D721Med (cell line): ENCODE measurements at regions not wholly inside any gene's neighbourhood (a gene's known extent, or its start where the extent isn't known, plus 50 kb on each side); places are given as distances from the start of the nearest gene placed in this dataset.

ENCODE experiments used
- DNase-seq: peaks from one replicate; pipeline ENCODE4 v3.0.0; 2011; ENCODE audit warnings: low spot score; ENCODE audit not compliant: insufficient read length
- FAIRE-seq: peaks from 2 replicates; lab custom pipeline; 2011; peaks lifted over from hg19 to GRCh38; lab: Jason Lieb, UNC
- TF ChIP-seq, protein P1 (sequence below): IDR thresholded peaks from 2 replicates; pipeline ENCODE4 v1.5.1; 2012; ENCODE audit warnings: mild to moderate bottlenecking, control low read depth; ENCODE audit not compliant: insufficient read depth; ENCODE audit errors: missing control alignments

DNA sequence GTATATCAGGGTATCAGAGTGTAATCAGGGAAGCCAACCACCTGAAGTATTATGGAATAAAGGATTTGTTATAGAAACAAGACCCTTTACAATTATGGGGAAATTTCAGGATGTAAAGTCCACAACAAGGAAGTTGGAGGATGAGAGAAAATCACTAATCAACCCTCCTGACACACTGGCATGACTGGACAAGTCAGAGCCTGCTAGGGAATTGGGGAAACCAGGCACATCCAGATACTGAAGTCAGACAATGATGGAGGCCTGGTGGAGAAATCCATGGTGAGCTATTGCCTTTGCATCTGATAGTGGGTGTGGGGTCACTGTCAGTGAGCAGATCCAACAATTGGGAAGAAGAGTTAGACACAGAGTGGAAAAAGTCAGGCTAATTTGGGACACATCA is 158.8 kb upstream of the FBXO11 start:
- TF ChIP-seq, protein P1, sequence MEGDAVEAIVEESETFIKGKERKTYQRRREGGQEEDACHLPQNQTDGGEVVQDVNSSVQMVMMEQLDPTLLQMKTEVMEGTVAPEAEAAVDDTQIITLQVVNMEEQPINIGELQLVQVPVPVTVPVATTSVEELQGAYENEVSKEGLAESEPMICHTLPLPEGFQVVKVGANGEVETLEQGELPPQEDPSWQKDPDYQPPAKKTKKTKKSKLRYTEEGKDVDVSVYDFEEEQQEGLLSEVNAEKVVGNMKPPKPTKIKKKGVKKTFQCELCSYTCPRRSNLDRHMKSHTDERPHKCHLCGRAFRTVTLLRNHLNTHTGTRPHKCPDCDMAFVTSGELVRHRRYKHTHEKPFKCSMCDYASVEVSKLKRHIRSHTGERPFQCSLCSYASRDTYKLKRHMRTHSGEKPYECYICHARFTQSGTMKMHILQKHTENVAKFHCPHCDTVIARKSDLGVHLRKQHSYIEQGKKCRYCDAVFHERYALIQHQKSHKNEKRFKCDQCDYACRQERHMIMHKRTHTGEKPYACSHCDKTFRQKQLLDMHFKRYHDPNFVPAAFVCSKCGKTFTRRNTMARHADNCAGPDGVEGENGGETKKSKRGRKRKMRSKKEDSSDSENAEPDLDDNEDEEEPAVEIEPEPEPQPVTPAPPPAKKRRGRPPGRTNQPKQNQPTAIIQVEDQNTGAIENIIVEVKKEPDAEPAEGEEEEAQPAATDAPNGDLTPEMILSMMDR = no peak
- FAIRE-seq = no peak
- no peak for DNase-seq

DNA sequence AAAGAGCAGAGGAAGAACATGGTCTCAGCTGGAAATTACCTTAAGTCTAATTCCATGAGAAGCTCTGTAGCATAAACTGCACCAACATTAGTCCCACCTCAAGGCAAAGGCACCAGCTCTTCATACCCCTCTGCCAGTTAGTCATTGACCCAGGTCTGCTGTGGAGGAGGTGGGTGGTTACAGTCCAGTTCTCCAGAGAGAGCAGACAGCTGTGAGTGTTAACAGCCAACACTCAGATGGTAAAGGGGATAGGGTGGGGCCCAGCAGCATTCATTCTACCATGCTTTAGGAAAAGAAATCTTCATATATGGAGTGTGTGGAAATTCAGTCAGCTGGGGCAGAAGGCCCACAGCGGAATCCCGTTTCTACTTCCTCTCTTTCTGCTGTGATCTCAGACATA is 159.7 kb upstream of the FBXO11 start:
- no peak for FAIRE-seq
- DNase-seq = no peak

DNA sequence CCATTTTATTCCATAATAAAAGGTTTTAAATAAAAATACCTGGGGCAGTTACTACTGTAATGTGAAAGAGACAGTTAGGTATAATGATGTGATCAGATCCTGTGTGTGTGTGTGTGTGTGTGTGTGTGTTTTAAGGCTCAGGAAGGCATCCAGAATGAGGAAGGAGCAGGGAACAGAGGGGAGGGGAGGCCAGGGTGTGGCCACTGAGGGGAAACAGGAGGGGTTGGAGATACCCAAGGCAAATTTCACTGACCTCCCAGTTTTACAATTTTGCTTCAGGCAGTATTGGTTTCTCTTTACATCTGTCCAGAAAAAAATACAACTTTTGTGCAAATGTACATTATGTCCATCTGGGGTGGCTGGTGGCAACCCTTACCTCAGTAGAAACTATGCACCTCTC is 163.5 kb upstream of the FBXO11 start:
- TF ChIP-seq, protein P1 = no peak
- FAIRE-seq = no peak
- no peak for DNase-seq

More for the DNA sequence above, 159.7 kb upstream of the FBXO11 start:
- TF ChIP-seq, protein P1 = no peak

DNA sequence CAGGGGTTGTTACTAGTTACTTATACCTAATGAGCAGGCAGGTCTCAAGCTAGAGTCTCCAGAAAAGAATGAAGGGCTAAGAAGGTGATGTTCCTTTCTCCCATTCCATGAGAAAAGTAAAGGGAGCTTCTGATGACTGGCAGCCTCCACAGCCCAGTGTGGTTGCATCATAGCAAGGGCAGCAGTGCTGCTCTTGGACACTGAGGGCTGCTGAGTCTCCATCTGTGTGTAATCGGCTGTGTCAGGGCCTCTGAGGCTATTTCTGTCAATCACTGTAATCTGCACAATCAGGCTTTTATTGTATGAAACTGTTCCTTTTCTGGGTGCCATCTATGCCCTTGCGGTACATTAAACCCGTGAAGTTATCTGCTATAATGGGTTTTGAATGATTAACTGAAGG is 164.1 kb upstream of the FBXO11 start:
- no peak for DNase-seq
- no peak for FAIRE-seq
- TF ChIP-seq, protein P1 = no peak

DNA sequence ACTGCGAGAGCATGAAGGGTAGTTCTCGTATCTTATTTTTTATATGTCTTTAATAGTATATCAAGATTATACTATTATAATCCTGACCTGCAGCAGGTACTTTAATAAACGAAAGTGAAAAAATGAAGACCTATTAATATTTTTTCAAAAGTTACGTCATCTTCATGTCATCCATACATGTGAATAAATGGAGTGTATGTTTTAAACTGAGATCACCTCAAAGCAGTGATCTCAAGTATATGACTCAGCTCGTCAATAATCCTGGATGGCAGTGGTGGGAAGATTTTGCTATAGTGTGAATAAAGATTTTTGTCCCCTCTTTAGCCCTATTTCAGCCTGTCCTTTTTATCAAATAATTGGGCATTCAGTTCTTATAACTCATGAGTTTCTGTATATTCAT is 166.3 kb upstream of the FBXO11 start:
- TF ChIP-seq, protein P1 = no peak
- FAIRE-seq = no peak
- no peak for DNase-seq

DNA sequence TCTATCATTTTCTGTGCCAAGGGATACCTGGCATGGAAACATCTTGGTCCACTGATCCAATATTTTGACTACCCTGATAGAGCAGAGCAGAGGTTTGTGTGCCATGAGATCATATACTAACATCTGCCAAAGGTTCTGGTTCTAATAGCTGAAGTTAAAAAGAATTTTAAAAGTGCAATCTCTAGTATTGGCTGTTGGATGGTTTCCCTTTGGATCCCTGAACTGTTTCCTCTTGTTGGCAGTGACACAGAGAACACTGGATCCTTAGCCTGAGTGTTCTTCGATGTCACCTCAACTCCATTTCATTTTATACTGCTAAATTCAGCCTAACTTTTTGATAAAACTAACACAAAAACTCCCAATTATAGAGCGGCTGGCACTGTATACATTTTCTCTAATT is 169.3 kb upstream of the FBXO11 start:
- DNase-seq (no peak), FAIRE-seq (no peak)
- TF ChIP-seq, protein P1 = no peak

DNA sequence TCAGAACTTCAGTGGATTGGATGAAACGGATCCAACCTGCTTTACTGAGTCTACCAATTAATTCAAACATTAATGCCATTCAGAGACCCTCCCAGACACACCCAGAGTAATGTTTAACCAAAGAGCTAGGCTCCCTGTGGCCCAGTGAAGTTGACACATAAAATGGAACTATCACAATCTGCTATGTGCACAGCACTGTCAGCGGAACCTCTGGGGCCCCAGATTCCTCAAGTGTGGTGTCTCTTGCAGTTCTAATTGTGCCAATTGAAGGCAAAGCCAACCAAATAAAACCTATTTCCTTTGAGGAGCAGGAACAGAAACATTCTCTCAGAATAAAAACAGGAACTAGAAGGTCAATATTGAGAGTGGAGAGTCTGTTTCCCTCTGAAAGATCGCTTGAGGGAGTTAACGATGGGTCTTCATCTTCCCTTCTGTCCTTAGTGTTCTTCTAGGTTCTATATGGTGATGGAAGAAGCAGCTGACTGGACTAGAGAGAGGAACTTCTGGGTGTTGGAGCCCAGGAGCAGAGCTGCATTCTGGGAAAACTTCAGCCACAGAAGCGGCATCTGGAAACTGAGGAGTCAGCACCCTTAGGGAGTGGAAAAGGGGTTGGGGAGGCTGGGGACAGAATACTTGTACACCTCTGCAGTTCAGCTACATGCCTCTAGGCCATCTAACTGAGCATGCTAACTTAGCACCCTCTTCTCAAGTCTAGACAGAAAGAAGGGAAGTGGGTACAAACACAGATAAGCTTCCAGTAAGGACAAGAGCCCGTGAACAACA is 174.4 kb upstream of the FBXO11 start:
- FAIRE-seq = no peak
- TF ChIP-seq, protein P1 = no peak
- no peak for DNase-seq
